Mesothelial cell of epicardium (in vitro differentiated cells): ENCODE measurements at regions not wholly inside any gene's neighbourhood (a gene's known extent, or its start where the extent isn't known, plus 50 kb on each side); places are given as distances from the start of the nearest gene placed in this dataset.

Source experiments
- DNase-seq, 2 experiments: peaks; one replicate each; pipeline ENCODE4 v3.0.0; 2021; ENCODE audit warnings: low spot score in 2 of 2; ENCODE audit not compliant: unreplicated experiment in 2 of 2
- H3K27ac Mint-ChIP-seq: 2 replicates; pipeline ENCODE4 v1.8.0; 2021; ENCODE audit warnings: mixed read lengths
- H3K27me3 Mint-ChIP-seq: 2 replicates; pipeline ENCODE4 v1.8.0; 2021; ENCODE audit warnings: low read depth, mixed read lengths
- H3K36me3 Mint-ChIP-seq: 2 replicates; pipeline ENCODE4 v1.8.0; 2021; ENCODE audit warnings: mixed read lengths
- H3K4me1 Mint-ChIP-seq: 2 replicates; pipeline ENCODE4 v1.8.0; 2021; ENCODE audit warnings: mixed read lengths
- H3K4me3 Mint-ChIP-seq: 2 replicates; pipeline ENCODE4 v1.8.0; 2021; ENCODE audit warnings: mild to moderate bottlenecking, moderate library complexity, mixed read lengths
- H3K9me3 Mint-ChIP-seq: 2 replicates; pipeline ENCODE4 v1.8.0; 2021; ENCODE audit warnings: mixed read lengths
- CTCF ChIP-seq: fragments of 200-600 bp; sonication (generic); IDR thresholded peaks from one replicate; pipeline ENCODE4 v1.5.0; 2021; ENCODE audit warnings: antibody characterized with exemption; ENCODE audit not compliant: unreplicated experiment

GRCh38 chr2:208627916-208628315, 221.3 kb downstream of the PTH2R start:
- Mint-ChIP-seq H3K4me1 (peaks cover 4% of the 10 kb centered on the region), H3K9me3 (no peaks in the 10 kb centered on the region), H3K27ac (no peak overlapping the region), H3K36me3 (no peaks in the 10 kb centered on the region), H3K27me3 (no peaks in the 10 kb centered on the region), H3K4me3 (no peak overlapping the region)
- no peak for DNase-seq
- no peak for TF ChIP-seq CTCF

DNA sequence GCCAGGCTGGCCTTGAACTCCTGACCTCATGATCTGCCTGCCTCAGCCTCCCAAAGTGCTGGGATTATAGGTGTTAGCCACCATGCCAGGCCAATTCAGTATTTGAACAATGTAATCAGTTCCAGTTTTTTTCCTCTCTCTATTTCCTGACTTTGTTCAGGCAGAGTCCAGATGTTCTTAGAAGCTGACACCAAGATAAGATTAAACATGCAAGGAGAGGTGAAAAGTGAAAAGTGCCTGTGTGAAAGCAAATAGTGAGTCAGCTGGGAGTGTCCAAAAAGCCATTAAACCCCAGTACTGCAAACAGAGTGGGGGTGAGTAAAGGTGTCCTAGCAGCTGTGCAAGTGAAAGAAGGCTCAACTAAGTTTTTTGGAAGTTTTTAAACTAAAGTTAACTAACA, 231.5 kb downstream of the PTH2R start:
- H3K27me3 Mint-ChIP-seq = no peaks in the 10 kb centered on the region
- no peak for TF ChIP-seq CTCF
- no peaks in the 10 kb centered on the region for H3K36me3 Mint-ChIP-seq
- H3K27ac Mint-ChIP-seq = no peak overlapping the region
- no peak overlapping the region for H3K4me3 Mint-ChIP-seq
- no peak for DNase-seq
- H3K4me1 Mint-ChIP-seq = no peaks in the 10 kb centered on the region
- H3K9me3 Mint-ChIP-seq = peaks cover 10% of the 10 kb centered on the region

- Mint-ChIP-seq H3K27me3 (no peaks in the 10 kb centered on the region), H3K27ac (no peak overlapping the region)
Measured at GRCh38 chr2:208642125-208642779, 235.7 kb downstream of the PTH2R start.

GRCh38 chr2:208643145-208643544, 236.6 kb downstream of the PTH2R start:
- H3K27ac Mint-ChIP-seq = no peak overlapping the region
- TF ChIP-seq CTCF = no peak
- no peaks in the 10 kb centered on the region for H3K27me3 Mint-ChIP-seq
- H3K4me1 Mint-ChIP-seq = no peaks in the 10 kb centered on the region
- DNase-seq = no peak
- no peak overlapping the region for H3K4me3 Mint-ChIP-seq
- H3K36me3 Mint-ChIP-seq = no peaks in the 10 kb centered on the region
- no peaks in the 10 kb centered on the region for H3K9me3 Mint-ChIP-seq

More at GRCh38 chr2:208642125-208642779, 235.7 kb downstream of the PTH2R start:
- no peak for DNase-seq
- Mint-ChIP-seq H3K4me3 (no peak overlapping the region), H3K36me3 (no peaks in the 10 kb centered on the region), H3K9me3 (no peaks in the 10 kb centered on the region), H3K4me1 (no peaks in the 10 kb centered on the region)
- no peak for TF ChIP-seq CTCF

- Mint-ChIP-seq H3K9me3 (no peaks in the 10 kb centered on the region), H3K4me3 (no peak overlapping the region), H3K27me3 (peaks cover 1% of the 10 kb centered on the region), H3K4me1 (no peaks in the 10 kb centered on the region), H3K27ac (no peak overlapping the region), H3K36me3 (no peaks in the 10 kb centered on the region)
- TF ChIP-seq CTCF = no peak
- DNase-seq = no peak
Measured at GRCh38 chr2:208645226-208645625, 238.6 kb downstream of the PTH2R start.

DNA sequence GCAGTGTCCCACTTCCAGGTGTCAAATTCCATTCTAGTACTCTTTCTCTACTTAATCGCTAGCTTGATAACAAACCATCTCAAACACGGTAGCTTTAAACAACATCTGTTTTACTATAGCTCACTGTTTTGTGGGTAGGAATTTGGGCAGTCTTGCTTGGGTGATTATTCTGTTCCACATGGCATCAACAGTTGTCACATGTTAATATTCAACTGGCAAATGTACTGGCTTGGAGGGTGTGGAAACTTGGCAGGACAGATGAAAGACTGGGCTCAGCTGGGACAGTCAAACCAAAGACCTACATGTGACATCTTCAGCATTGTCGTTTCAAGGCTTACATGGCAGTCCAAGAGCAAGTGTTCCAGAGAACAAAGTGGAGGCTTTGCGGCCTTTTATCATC, 241.8 kb downstream of the PTH2R start:
- Mint-ChIP-seq H3K9me3 (no peaks in the 10 kb centered on the region), H3K27me3 (peaks cover 5% of the 10 kb centered on the region), H3K27ac (no peak overlapping the region), H3K4me1 (no peaks in the 10 kb centered on the region), H3K36me3 (no peaks in the 10 kb centered on the region), H3K4me3 (no peak overlapping the region)
- no peak for TF ChIP-seq CTCF
- no peak for DNase-seq
